NAMALWA (cell line): ENCODE measurements at regions not wholly inside any gene's neighbourhood (a gene's known extent, or its start where the extent isn't known, plus 50 kb on each side); places are given as distances from the start of the nearest gene placed in this dataset.
"Not testable (repeated sequence)": the region's sequence is repeated elsewhere in the genome, so short reads cannot be mapped to it uniquely, and the experiment has no call there.

ENCODE experiments used
- DNase-seq: peaks from one replicate; pipeline ENCODE4 v3.0.0-alpha.2; 2015; ENCODE audit warnings: low spot score

DNA sequence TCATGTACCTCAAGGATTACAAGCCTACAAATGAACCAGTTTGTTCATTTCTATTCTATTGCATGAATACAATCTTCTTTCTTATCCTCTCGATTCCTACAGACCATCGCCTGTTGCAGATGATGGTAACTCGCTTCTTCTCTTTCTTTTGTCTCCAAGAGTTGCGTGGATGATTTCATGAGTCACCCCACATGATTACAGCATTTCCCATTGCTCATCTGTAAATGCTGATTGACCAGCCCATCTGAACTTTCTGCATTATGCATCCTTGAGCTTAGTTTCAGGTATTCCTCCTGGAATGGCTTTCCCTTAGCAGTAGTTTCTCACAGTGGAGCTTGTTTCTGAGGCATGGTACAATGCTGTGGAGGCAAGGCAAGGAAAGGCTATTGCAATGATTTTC, 109.6 kb upstream of the TOPAZ1 start:
- DNase-seq = no peak

DNA sequence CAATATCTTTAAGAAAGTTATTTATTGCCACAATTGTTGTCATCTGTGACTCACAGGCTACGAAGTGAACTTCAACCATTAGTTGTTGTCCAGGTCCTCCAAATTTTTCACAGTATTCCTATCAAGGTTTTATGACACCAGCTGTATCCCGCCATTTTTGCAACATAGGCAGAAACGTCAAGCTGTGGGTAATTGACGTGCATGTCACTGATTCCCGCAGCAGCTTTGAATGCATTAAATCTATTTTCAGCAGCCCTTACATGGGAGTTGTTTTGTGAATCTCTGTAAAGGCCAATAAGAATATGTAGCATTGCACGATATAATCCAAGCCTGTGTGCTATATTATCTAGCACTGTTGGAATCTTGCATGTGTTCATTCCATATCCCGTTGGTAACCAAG, 109.1 kb upstream of the TOPAZ1 start:
- no peak for DNase-seq

DNA sequence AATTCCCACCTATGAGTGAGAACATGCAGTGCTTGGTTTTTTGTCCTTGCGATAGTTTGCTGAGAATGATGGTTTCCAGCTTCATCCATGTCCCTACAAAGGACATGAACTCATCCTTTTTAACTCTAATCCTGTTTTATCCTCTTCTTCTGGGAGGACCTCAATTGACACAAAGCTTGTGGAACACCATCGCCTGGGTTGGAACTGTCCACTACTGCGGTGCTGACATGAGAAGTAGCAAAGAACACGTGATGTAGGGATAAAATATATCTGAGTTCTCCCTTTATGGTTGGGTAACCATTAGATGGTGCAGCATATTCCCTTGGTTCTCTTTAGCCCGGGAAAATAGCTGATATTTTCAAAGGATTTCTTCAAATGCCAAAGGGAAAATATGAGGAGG, 105.3 kb upstream of the TOPAZ1 start:
- DNase-seq = no peak

DNA sequence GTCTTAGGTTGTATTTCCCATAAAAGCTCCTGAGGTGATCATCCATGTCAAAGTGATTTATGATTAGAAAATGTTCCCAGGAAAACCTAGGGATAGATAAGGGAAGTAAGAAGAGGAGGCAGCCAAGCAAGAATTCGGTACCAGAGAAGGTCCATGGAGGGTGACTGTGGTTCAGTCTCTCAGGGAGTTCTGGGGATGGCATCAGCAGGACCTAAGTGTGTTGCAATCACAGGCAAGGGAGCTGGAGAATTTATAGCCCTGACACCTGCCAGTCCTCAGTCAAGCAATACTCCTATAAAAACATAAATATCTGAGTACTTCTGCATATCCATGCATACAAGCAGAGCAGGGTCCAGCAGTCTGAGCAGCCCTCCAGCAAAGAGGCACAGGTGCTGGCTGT, 95.6 kb upstream of the TOPAZ1 start:
- no peak for DNase-seq

DNA sequence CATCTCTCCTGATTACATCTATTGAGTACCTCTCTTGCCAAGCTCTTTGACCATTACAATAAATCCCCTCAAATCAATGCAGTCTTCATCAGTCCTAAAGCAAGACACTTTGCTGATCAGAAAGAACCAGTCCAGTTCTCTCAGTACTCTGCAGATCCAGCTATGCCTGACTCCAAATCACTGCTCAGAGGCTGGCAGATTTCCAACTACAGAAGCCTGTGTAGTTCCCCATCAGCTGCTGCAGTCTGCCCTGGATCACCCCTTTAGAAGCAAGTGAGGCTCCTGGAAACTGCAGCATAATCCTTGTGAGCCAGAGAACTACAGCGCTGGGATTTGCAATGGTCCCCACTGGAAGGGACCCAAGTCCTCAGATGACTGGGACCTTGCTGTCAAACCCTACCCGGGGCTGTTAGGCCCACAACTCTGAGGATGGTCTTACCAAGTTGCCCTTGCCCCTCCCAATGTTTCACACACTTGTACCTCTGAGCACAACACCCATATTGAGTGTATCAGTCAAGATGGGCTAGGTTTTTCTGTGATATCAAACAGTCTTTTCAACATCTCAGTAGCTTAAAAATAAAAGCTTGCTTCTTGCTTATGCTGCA, 81.9 kb upstream of the TOPAZ1 start:
- DNase-seq = no peak

DNA sequence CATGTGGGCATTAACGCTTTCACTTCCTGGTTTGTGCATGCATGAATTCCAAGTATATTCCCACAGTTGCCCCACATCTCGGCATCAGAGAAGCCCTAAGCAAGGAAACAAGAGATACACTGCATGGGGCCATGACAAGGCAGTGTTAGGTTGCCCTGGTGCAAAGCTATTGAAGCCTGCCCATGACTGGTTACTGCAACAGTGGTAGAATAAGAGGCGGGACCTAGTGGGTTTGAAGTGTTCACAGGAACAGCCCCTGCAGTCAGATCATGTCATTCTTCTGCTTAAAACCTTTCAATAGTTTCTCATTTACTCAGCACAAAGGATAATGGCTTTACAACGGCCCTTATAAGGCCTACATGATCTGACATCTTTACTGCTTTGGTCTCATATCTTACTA, 80.9 kb upstream of the TOPAZ1 start:
- no peak for DNase-seq

DNA sequence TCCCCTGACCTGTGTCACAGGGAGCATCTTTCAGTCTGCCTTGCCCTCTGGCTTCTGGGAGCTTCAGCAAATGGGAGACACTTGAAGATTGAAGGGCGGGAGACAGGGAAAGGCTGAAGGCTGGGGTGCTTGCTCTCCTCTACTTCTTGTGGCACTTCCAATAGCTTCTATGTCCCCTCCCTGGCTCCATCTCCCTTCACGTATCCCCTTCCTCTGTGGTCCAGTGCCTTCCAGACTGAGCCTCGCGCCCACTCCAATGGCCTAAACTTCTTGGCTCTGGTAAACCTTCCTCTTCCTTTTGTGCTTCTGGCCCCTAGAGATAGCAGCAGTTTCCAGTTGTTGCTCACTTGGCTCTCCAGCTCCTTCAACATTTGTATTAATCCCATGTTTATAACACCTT, 69.8 kb upstream of the TOPAZ1 start:
- DNase-seq = no peak

DNA sequence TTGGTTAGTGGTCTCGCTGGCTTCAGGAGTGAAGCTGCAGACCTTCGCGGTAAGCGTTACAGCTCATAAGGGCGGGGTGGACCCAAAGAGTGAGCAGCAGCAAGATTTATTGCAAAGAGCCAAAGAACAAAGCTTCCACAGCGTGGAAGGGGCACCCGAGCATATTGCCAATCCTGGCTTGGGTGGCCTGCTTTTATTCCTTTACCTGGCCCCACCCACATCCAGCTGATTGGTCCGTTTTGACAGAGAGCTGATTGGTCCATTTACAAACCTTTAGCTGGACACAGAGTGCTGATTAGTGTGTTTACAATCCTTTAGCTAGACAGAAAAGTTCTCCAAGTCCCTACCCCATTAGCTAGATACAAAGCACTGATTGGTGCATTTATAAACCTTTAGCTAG, 69.0 kb upstream of the TOPAZ1 start:
- DNase-seq = not testable (repeated sequence)

DNA sequence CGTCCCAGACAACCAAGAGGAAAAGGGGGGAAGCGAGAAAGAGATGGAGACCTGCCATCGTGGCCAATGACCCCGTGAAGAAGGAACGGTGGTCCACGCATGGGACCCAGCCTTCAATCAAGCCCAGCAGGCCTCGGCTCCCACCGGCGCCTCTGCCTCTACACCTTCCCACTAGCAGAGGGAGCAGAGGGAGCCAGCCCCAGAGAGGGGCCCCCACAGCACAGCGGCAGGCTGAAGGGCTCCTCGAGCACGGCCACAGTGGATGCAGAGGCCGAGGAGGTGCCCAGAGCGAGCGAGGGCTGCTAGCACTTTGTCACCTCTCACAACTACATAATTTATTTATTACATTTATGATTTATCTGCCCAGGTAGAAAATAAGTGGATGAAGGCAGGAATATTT, 68.4 kb upstream of the TOPAZ1 start:
- DNase-seq = no peak

DNA sequence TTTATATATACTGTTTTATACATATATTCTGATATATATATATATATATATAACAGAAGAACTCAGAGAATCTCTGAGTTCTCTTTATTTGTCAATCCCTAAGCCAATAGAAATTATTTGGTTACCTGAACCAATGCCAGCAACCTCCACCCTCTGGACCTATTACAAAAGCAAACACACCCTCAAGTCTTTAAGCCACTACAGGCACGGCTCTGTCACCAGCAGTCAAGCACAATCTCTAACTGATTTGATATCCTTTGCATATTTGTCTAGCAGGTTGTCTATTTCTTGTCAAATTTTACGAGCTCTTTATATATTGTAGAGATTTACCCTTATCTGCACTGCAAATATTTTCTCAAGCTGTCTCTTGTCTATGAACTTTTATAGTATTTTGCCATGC, 66.6 kb upstream of the TOPAZ1 start:
- no peak for DNase-seq

DNA sequence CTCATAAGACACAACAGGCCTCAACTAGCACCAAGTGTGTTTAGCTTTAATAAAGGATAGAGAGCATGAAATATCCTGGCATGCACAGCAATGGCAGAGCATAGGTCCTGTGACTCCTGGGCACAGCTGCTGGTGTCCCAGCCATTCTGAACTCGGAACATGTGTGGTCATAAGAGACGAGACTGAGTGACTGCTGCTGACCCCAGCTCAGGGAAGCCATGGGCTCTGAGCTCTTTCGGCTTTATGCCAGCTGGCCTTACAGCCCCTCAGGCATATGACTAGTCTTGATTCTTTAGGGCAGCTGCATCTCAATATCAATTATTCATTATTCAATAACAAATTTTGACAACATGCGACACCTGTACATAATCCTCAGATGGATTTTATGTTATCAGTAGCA, 62.4 kb upstream of the TOPAZ1 start:
- no peak for DNase-seq

DNA sequence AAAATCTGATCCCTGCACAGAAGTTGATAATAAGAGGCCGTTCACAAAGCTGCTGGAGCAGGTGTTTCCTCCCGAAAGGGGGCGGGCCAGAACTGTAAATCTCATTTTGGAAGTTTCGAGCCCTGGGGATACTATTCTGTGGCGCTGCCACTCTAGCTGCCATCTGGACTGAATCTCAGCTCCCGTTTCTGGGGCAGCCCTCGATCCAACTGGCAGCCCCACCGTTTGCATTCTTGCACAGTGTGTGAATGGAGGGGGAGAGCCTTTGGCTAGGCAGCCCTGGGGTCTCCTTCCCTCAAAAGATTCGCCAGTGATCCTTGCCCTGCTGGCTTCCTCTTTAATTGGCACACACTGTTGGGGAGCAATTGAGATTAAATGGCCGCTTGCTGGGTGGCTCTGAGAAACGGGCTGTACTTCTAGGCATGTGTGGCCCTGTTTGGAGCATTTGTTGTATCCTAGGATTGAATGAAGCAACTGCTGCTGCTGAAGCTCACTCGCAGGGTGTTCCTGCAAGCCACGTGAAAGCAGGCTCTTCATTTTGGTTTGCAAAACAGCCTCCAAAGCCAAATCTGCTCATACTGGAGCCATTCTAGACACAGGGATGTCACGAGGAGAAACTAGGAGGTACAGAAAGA, 57.2 kb upstream of the TOPAZ1 start:
- DNase-seq = peak; percentile 2

DNA sequence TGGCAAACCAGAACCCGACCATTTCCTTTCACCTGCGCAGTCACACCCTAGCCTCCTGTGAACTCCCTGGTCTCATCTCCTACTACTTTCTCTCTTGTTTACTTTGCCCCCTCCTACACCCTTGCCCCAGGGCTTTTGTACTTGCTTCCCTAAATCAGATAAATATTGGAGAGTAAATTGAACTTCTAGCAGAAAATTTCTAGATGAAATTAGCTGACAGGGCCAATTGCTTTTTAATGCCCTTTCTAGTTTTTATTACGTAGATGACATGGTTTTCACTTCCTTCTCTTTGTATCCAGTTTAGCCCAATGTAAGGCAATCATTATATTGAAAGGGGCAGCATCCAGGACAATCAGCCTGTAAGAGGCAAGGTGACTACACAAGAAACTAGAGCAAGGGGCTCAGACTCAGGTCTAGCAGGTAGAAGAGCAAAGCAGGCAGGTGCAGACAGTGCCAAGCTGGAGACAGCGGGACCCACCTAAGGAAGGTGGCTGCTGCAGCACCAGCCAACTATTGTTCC, 56.2 kb upstream of the TOPAZ1 start:
- no peak for DNase-seq

DNA sequence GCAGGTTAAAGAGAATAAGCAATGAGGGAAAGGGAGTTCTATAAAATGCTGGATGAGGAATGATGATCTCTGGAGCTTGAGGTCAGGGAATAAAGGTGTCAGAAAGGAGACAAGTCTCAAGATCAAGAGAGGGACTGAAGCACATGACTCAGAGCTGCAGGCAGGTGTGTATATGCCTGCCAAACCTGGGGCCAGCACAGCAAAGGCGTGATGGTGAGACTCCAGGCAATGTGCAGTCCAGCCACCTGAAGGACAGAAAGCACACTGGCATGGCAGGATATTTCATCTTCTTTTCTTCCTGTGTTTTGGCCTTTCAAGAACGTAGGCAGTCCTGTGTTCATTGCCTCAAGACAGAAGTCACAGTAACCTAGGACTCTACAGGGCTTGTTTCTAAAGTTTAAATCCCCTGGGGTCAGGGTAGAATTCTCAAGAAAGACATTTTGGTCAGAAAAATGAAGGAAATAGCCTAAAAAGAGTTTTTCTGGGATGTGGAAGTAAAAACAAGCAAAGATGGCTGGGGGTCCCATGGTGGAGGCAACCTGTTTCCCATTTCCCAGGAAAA, 55.5 kb upstream of the TOPAZ1 start:
- no peak for DNase-seq

DNA sequence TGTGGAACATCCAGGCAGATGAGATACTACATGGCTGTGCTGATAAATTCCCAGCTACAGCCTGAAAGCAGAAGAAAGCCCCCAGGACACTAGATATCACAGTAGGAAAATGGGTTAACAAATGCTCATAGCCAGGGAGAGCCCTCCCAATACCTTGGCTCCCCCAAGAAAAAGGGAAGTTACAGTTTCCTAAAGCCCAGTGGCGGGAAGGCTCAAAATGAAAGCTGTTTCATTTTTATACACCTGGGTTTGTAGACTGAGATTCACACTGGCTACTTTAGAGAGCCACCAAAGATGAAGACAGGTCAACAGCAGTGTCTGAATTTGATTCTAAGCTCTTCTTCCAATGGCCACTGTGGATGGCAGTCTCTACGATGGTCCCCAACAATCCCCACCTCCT, 55.0 kb upstream of the TOPAZ1 start:
- DNase-seq = no peak
